Adrenal gland (tissue), 5 donors: ENCODE measurements at regions not wholly inside any gene's neighbourhood (a gene's known extent, or its start where the extent isn't known, plus 50 kb on each side); places are given as distances from the start of the nearest gene placed in this dataset.

Experiments used
- CTCF ChIP-seq, 6 experiments: fragments of 450-650 bp in 4 of 6; fragments of 200-600 bp in 2 of 6; sonication (generic) in 1 of 6; IDR thresholded peaks; 1 replicate in 5 of 6; 2 replicates in 1 of 6; pipeline versions ENCODE4 v1.5.1 to v1.8.0; 2016 to 2021; ENCODE audit warnings: antibody characterized with exemption in 6 of 6, mild to moderate bottlenecking in 2 of 6, moderate library complexity in 1 of 6
- POLR2A ChIP-seq, 2 donors: fragments of 450-650 bp; IDR thresholded peaks; one replicate each; pipeline ENCODE4 v1.6.1; 2017; ENCODE audit warnings: antibody characterized with exemption in 2 of 2, mild to moderate bottlenecking in 2 of 2, moderate library complexity in 1 of 2
- donor health status: DM: no; HTN: no; CAD: no.

DNA sequence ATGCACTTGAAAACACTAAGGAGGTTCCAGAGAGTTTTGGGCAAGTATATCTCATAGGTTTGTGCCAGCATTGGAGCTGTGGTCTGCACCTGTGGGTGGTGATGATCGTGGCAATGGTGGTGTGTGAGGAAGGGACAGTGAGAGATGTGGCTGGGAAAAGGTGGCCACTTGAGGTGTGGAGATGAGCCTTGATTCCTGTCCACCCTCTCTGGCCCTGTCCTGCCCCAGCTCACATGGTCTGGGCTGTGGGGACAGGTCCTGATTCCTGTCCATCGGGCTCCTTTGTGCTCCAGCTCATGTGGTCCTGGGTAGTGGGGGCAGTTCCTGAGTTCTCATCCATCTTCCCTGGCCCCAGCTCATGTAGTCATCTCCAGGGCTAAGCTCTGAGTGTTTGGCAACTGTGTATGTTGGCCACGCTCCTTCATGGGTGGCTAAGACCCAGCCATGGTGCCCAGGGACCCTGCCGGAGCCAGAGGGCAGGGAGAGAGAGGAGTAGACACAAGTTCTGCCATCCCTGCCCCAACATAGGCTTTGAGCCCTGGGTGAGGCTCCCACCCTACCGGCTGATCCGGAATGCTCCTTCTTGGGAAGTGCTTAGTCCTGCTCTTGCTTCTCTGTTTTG is 294.4 kb upstream of the HDAC4 start:
- TF ChIP-seq POLR2A (IDR thresholded peaks at IDR 0.05) (no peak), CTCF (IDR thresholded peaks at IDR 0.05) (no peak)
